Erythroblast (primary cell): ENCODE measurements at regions not wholly inside any gene's neighbourhood (a gene's known extent, or its start where the extent isn't known, plus 50 kb on each side); places are given as distances from the start of the nearest gene placed in this dataset.
"Not testable (repeated sequence)": the region's sequence is repeated elsewhere in the genome, so short reads cannot be mapped to it uniquely, and the experiment has no call there.

Experiments
- GATA1 ChIP-seq: IDR thresholded peaks from 2 replicates; pipeline ENCODE4 v1.6.1; 2011; ENCODE audit warnings: low read depth, mild to moderate bottlenecking, control low read depth, low read length, moderate library complexity
- POLR2A ChIP-seq: IDR thresholded peaks from 2 replicates; pipeline ENCODE4 v1.6.1; 2011; ENCODE audit warnings: mild to moderate bottlenecking, low read length

DNA sequence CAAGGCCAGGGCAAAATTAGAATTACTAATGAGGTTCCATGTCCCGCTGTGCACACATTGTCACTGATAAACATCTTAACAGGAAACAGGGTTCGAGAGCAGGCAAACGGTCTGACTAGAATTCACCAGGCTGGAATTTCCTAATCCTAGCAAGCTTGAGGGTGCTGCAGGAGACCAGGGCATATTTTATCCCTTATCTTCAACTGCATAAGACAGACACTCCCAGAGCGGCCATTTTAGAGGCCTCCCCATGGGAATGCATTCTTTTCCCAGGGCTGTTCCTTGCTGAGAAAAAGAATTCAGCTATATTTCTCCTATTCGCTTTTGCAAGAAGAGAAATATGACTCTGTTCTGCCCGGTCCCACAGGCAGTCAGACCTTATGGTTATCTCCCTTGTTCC lies 282.5 kb upstream of the TACR3 start:
- TF ChIP-seq POLR2A, GATA1: not testable (repeated sequence)
